HG02884 (cell line): ENCODE measurements at regions not wholly inside any gene's neighbourhood (a gene's known extent, or its start where the extent isn't known, plus 50 kb on each side); places are given as distances from the start of the nearest gene placed in this dataset.
"Not testable (repeated sequence)": the region's sequence is repeated elsewhere in the genome, so short reads cannot be mapped to it uniquely, and the experiment has no call there.

Source experiments
- ATAC-seq: cut with Tn5 transposase; IDR thresholded peaks from one replicate; pipeline ENCODE4 v1.9.1; 2021; ENCODE audit warnings: mild to moderate bottlenecking, moderate library complexity; ENCODE audit not compliant: unreplicated experiment

GRCh38 chr2:143837055-143837454, 682.9 kb downstream of the ZEB2 start:
- not testable (repeated sequence) for ATAC-seq

- no peak for ATAC-seq
These were observed 684.4 kb downstream of the ZEB2 start for GRCh38 chr2:143835481-143835880.

GRCh38 chr2:143833015-143833660, 686.8 kb downstream of the ZEB2 start:
- no peak for ATAC-seq

GRCh38 chr2:143830476-143830875, 689.4 kb downstream of the ZEB2 start:
- no peak for ATAC-seq

- no peak for ATAC-seq
These were observed 691.0 kb downstream of the ZEB2 start for GRCh38 chr2:143828763-143829537.

GRCh38 chr2:143824791-143825190, 695.1 kb downstream of the ZEB2 start:
- ATAC-seq, result no peak

GRCh38 chr2:143823876-143824275, 694.7 kb downstream of the ARHGAP15 start:
- no peak for ATAC-seq

- no peak for ATAC-seq
These were observed 694.1 kb downstream of the ARHGAP15 start for GRCh38 chr2:143823296-143823695.

- no peak for ATAC-seq
These were observed 693.5 kb downstream of the ARHGAP15 start for GRCh38 chr2:143822736-143823135.

GRCh38 chr2:143819764-143820163, 690.5 kb downstream of the ARHGAP15 start:
- no peak for ATAC-seq

GRCh38 chr2:143819190-143819735, 690.0 kb downstream of the ARHGAP15 start:
- ATAC-seq, result no peak
